ENCODE measurements at regions not wholly inside any gene's neighbourhood (a gene's known extent, or its start where the extent isn't known, plus 50 kb on each side); places are given as distances from the start of the nearest gene placed in this dataset.

DNA sequence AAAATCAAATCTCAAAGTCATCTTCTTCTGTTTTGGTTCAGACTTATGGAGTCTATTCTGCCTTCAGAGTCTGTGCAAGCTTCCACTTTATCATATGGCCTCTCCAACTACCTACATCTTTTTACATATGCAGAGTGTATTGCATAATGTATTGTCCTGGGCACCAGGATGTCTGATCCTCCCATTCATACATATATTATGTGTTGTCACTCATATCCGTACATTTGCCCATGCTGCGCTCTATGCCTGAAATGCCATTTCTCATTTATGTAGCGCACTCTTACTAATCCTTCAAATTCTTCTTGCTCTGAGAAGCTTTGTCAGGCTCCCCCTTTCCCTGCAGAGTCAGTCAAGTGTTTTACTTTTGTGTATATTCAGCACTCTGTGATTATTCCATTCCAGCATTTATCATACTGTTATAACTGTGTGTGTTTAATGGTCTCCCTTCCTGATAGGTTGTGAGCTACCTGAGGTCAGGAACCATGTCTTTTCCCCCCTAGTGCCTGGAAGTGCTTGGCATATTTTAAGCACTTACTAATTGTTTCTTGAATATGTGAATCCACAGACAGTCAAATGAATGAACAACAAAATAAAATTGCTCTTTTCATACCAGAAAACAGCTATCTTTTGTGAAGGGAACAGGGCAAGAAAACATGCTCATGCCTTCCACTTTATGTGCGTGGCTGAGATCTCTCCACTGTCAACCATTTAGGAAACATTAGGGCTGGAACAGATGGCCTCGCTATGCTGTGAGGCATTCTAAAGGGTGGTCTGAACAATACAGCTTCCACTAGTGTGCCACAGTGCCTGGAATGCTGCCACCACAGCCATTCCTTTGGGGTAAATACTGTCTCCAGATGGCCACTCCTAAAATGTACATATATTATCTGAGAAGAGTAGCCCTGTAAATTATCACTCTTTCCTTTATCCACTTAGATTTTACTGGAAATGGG is 81.8 kb downstream of the GLUD2 start:
- TF ChIP-seq, protein P1, sequence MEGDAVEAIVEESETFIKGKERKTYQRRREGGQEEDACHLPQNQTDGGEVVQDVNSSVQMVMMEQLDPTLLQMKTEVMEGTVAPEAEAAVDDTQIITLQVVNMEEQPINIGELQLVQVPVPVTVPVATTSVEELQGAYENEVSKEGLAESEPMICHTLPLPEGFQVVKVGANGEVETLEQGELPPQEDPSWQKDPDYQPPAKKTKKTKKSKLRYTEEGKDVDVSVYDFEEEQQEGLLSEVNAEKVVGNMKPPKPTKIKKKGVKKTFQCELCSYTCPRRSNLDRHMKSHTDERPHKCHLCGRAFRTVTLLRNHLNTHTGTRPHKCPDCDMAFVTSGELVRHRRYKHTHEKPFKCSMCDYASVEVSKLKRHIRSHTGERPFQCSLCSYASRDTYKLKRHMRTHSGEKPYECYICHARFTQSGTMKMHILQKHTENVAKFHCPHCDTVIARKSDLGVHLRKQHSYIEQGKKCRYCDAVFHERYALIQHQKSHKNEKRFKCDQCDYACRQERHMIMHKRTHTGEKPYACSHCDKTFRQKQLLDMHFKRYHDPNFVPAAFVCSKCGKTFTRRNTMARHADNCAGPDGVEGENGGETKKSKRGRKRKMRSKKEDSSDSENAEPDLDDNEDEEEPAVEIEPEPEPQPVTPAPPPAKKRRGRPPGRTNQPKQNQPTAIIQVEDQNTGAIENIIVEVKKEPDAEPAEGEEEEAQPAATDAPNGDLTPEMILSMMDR (IDR thresholded peaks at IDR 0.05) = no peak
- no peak for TF ChIP-seq EZH2 (IDR thresholded peaks at IDR 0.05; ENCODE audit: borderline replicate concordance, insufficient read depth, low read depth, low read length, poor library complexity, severe bottlenecking)

Measured in B cell (primary cell).